KBM-7 (cell line): ENCODE measurements at regions not wholly inside any gene's neighbourhood (a gene's known extent, or its start where the extent isn't known, plus 50 kb on each side); places are given as distances from the start of the nearest gene placed in this dataset.

Source experiments
- DNase-seq: peaks from one replicate; pipeline ENCODE4 v3.0.0-alpha.2; 2015
- in situ Hi-C: fragments of 300-500 bp; cut with MboI; formaldehyde crosslinking; loops from 2 replicates; pipeline ENCODE4 v1.14.3; 2020; ENCODE audit warnings: low sequenced_read_pairs, low pct_unique_long_range_greater_than_20kb, mixed read lengths

DNA sequence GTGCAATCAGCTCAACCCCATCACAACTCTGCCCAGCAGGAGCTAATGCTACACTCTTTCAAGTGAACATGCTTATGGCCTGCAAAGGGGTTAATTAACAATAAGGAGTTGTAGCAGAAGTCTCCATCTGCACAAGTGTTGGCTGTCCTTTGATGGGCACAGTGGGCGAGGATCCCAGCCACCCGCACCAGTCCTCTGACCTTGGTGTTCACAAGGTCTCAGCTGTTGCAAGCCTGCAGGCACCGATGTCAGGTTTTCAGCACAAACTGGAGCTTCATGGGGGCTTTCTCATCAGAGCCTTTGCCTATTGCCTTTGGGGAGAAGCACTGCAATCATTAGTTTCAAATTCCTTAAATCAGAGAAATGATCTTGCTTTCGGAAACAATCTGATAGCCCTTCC is 60.9 kb upstream of the TMEM178A start:
- DNase-seq, result no peak
- in situ Hi-C loops, result no loop called here

- in situ Hi-C loops, result no loop called here
Observed at GRCh38 chr2:39606585-39606984, 59.1 kb upstream of the TMEM178A start.

DNA sequence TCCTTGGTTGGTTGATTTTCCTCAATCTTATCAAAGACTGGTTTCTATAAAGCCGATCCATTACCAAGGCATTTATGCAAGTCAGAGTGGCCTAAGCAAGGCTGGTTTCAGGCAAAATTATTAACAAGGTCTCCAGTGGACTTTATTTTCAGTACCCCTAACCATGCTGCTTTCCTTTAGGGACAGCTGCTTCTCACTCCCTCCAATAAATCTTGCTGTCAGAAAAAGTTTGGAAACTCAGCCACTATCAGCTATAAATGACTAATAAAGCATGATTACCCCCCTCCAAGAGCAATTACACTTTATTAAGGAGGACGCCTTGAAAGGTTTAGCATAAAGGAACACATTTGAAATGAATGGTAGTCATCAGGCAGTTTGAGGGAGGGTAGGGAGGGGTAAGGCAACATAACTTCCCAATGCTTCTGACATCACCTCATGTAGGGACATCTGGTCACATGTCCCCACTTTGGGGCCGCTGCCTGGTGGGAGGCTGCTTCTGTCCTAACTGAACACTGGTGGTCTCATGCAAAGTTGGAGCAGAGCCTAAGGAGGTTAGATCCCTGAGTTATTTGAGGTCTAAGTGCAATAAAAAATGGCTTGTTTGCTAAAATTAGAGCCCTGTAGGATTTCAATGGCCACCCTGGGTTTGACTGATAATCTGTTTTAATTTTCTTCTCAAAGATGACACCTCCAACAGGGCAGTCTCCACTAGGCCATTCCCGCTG is 58.0 kb upstream of the TMEM178A start:
- no peak for DNase-seq
- in situ Hi-C loops, result no loop called here

More at GRCh38 chr2:39606585-39606984, 59.1 kb upstream of the TMEM178A start:
- DNase-seq, result no peak

GRCh38 chr2:39608263-39608575 is 57.5 kb upstream of the TMEM178A start:
- DNase-seq, result no peak
- in situ Hi-C loops, result no loop called here

GRCh38 chr2:39608686-39609441 is 56.9 kb upstream of the TMEM178A start:
- no peak for DNase-seq
- in situ Hi-C loops, result no loop called here

DNA sequence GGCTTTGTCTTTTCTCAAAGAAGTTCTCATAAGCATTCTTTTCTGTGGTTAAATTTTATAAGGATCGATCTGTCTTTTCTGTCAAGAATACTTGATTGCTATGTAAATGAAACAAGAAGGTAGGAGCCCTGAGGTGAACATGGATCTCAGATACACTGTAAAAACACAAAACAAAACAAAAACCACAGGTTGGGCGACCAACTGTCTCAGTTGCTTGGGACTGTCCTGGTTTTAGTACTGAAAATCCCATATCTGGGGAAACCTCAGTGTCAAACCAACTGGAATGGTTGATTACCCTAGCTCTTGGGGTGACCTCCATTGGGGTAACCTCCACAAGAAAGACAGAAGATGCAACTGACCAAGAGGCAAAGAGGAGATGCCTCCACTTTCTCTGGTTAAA is 55.8 kb upstream of the TMEM178A start:
- no peak for DNase-seq

DNA sequence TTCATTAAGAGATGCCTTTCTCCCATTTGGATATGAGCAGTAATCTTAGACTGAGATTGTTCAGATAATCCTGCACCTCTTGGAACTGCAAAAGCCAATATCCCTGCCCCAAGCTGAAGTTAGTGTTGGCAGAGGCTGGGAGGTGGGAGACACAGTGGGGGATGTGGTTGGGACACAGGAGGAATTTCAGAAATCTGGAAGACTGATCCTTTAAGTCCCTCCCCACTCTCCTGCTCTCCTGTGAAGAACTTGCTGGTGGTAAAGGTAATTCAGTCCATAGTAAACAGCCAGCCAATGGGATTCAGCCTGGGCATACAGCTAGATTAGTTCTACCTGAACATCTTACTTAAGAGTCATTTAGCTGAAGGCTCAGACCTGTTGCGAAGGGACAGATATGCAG is 50.0 kb upstream of the TMEM178A start:
- in situ Hi-C loops, result no loop called here
- no peak for DNase-seq

More for the DNA sequence above, 55.8 kb upstream of the TMEM178A start:
- in situ Hi-C loops, result no loop called here
